ENCODE measurements at regions not wholly inside any gene's neighbourhood (a gene's known extent, or its start where the extent isn't known, plus 50 kb on each side); places are given as distances from the start of the nearest gene placed in this dataset.

- TF ChIP-seq, protein P1, sequence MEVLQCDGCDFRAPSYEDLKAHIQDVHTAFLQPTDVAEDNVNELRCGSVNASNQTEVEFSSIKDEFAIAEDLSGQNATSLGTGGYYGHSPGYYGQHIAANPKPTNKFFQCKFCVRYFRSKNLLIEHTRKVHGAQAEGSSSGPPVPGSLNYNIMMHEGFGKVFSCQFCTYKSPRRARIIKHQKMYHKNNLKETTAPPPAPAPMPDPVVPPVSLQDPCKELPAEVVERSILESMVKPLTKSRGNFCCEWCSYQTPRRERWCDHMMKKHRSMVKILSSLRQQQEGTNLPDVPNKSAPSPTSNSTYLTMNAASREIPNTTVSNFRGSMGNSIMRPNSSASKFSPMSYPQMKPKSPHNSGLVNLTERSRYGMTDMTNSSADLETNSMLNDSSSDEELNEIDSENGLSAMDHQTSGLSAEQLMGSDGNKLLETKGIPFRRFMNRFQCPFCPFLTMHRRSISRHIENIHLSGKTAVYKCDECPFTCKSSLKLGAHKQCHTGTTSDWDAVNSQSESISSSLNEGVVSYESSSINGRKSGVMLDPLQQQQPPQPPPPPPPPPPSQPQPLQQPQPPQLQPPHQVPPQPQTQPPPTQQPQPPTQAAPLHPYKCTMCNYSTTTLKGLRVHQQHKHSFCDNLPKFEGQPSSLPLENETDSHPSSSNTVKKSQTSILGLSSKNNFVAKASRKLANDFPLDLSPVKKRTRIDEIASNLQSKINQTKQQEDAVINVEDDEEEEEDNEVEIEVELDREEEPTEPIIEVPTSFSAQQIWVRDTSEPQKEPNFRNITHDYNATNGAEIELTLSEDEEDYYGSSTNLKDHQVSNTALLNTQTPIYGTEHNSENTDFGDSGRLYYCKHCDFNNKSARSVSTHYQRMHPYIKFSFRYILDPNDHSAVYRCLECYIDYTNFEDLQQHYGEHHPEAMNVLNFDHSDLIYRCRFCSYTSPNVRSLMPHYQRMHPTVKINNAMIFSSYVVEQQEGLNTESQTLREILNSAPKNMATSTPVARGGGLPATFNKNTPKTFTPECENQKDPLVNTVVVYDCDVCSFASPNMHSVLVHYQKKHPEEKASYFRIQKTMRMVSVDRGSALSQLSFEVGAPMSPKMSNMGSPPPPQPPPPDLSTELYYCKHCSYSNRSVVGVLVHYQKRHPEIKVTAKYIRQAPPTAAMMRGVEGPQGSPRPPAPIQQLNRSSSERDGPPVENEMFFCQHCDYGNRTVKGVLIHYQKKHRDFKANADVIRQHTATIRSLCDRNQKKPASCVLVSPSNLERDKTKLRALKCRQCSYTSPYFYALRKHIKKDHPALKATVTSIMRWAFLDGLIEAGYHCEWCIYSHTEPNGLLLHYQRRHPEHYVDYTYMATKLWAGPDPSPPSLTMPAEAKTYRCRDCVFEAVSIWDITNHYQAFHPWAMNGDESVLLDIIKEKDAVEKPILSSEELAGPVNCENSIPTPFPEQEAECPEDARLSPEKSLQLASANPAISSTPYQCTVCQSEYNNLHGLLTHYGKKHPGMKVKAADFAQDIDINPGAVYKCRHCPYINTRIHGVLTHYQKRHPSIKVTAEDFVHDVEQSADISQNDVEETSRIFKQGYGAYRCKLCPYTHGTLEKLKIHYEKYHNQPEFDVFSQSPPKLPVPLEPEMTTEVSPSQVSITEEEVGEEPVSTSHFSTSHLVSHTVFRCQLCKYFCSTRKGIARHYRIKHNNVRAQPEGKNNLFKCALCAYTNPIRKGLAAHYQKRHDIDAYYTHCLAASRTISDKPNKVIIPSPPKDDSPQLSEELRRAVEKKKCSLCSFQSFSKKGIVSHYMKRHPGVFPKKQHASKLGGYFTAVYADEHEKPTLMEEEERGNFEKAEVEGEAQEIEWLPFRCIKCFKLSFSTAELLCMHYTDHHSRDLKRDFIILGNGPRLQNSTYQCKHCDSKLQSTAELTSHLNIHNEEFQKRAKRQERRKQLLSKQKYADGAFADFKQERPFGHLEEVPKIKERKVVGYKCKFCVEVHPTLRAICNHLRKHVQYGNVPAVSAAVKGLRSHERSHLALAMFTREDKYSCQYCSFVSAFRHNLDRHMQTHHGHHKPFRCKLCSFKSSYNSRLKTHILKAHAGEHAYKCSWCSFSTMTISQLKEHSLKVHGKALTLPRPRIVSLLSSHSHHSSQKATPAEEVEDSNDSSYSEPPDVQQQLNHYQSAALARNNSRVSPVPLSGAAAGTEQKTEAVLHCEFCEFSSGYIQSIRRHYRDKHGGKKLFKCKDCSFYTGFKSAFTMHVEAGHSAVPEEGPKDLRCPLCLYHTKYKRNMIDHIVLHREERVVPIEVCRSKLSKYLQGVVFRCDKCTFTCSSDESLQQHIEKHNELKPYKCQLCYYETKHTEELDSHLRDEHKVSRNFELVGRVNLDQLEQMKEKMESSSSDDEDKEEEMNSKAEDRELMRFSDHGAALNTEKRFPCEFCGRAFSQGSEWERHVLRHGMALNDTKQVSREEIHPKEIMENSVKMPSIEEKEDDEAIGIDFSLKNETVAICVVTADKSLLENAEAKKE (CRISPR knock-in tag; IDR thresholded peaks at IDR 0.05) = no peak
These were observed 1096.2 kb upstream of the EPHA6 start (continued) for GRCh38 chr3:95718168-95718567.

GRCh38 chr3:95719481-95719880, 1094.9 kb upstream of the EPHA6 start:
- H3K36me3 Mint-ChIP-seq (ENCODE audit: low read depth) = no peaks in the 10 kb centered on the region
- ATAC-seq (no peak), DNase-seq (ENCODE audit: low spot score) (no peak)
- no peak overlapping the region for H3K4me3 ChIP-seq
- peaks cover 22% of the 10 kb centered on the region; the same call in 2 of the 3 replicates for H3K4me1 Mint-ChIP-seq
- H3K27ac Mint-ChIP-seq = no peak overlapping the region
- H3K79me2 ChIP-seq (replicated peaks; ENCODE audit: insufficient read depth) = no peaks in the 10 kb centered on the region
- no peaks in the 10 kb centered on the region for H3K27me3 ChIP-seq (ENCODE audit: insufficient read depth)
- no peak overlapping the region for H3K4me3 Mint-ChIP-seq
- no peaks in the 10 kb centered on the region for H3K9me3 Mint-ChIP-seq
- H3F3A ChIP-seq (replicated peaks; ENCODE audit: low read depth) = no peaks in the 10 kb centered on the region
- H3K36me3 ChIP-seq (ENCODE audit: insufficient read depth) = no peaks in the 10 kb centered on the region
- no peak overlapping the region for H2AFZ ChIP-seq
- H3K4me1 ChIP-seq (ENCODE audit: insufficient read depth) = peaks cover 31% of the 10 kb centered on the region
- no peaks in the 10 kb centered on the region for H3K27me3 Mint-ChIP-seq (ENCODE audit: insufficient read depth, low read depth, poor library complexity)
- no peak overlapping the region for H3K27ac ChIP-seq (ENCODE audit: low read depth)
- H3K9me2 ChIP-seq (ENCODE audit: insufficient read depth) = no peaks in the 10 kb centered on the region
- no peak overlapping the region for H3K4me2 ChIP-seq
- H4K20me1 ChIP-seq (replicated peaks; ENCODE audit: insufficient read depth) = no peaks in the 10 kb centered on the region
- TF ChIP-seq CREB1 (CRISPR knock-in tag; IDR thresholded peaks at IDR 0.05; ENCODE audit: low read depth) (no peak), EZH2phosphoT487 (IDR thresholded peaks at IDR 0.05; ENCODE audit: unreplicated experiment) (no peak), STAT1 (IDR thresholded peaks at IDR 0.05; ENCODE audit: unreplicated experiment) (no peak), EZH2 (IDR thresholded peaks at IDR 0.05; ENCODE audit: low read depth, unreplicated experiment) (no peak)
- TF ChIP-seq, protein P2, sequence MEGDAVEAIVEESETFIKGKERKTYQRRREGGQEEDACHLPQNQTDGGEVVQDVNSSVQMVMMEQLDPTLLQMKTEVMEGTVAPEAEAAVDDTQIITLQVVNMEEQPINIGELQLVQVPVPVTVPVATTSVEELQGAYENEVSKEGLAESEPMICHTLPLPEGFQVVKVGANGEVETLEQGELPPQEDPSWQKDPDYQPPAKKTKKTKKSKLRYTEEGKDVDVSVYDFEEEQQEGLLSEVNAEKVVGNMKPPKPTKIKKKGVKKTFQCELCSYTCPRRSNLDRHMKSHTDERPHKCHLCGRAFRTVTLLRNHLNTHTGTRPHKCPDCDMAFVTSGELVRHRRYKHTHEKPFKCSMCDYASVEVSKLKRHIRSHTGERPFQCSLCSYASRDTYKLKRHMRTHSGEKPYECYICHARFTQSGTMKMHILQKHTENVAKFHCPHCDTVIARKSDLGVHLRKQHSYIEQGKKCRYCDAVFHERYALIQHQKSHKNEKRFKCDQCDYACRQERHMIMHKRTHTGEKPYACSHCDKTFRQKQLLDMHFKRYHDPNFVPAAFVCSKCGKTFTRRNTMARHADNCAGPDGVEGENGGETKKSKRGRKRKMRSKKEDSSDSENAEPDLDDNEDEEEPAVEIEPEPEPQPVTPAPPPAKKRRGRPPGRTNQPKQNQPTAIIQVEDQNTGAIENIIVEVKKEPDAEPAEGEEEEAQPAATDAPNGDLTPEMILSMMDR (conservative IDR thresholded peaks at IDR 0.05; ENCODE audit: low read depth in 2 of 2) = no peak
- TF ChIP-seq, protein P1 (CRISPR knock-in tag; IDR thresholded peaks at IDR 0.05) = no peak

Measured in GM23338 (cell line).